ENCODE measurements at regions not wholly inside any gene's neighbourhood (a gene's known extent, or its start where the extent isn't known, plus 50 kb on each side); places are given as distances from the start of the nearest gene placed in this dataset.
"Not testable (repeated sequence)": the region's sequence is repeated elsewhere in the genome, so short reads cannot be mapped to it uniquely, and the experiment has no call there.

DNA sequence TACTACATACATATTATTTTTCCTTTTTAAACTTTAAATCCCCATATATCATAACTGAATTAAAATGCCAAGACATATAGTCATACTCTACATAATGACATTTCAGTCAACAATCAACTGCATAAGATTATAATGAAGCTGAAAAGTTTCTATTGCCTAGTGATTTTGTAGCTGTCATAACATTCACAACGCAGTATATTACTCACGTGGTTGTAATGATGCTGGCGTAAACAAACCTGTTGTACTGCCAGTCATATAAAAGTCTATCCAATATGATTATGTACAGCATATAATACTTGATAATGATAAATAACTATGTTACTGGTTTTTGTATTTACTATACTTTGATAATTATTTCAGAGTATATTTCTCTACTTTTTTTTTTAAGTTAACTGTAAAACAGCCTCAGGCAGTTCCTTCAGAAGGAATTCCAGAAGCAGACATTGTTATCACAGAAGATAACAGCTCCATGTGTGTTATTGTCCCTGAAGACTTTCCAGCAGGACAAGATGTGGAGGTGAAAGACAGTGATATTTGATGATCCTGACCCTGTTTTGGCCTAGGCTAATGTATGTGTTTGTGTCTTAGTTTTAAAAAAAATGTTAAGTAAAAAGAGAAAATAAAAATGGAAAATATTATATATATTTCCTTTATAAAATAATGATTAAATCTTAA lies 443.4 kb upstream of the UBE2E2 start:
- no peak for DNase-seq (ENCODE audit: low spot score)

DNA sequence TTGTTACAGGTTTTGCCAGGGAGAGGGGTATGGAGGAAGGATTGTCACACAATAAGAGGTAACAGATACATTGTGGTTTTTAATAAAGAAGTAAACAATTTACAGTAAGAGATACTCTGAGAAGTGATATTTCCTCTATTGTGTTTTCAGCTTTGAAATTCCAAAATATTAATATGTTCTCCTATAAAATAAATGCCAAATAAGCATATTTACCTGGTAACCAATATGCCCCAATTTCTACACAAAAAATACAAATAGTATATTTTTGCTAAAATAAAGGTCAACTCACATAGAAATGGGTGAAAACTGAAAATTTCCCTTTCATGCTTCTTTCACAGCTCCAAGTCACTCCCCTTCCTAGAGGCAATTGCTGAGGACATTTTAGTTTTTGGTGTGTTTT lies 437.4 kb upstream of the UBE2E2 start:
- no peak for DNase-seq (ENCODE audit: low spot score)

DNA sequence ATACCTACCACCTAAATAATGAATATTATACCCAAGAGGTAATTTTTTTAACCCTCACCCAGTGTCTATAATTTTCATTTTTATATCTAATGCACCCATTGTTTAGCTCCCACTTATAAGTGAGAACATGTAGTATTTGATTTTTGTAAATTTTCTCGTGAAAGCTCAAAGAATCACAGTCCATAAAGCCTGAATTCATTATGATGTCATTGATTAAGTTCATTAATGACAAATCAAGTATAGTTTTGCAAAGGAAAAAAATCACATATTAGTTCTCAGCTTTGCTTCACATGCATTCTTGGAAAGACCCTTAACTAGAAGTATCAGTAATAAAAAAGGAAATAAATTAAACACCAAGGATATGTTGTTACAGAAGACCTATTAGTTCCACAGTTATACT lies 425.3 kb upstream of the UBE2E2 start:
- DNase-seq (ENCODE audit: low spot score): no peak

DNA sequence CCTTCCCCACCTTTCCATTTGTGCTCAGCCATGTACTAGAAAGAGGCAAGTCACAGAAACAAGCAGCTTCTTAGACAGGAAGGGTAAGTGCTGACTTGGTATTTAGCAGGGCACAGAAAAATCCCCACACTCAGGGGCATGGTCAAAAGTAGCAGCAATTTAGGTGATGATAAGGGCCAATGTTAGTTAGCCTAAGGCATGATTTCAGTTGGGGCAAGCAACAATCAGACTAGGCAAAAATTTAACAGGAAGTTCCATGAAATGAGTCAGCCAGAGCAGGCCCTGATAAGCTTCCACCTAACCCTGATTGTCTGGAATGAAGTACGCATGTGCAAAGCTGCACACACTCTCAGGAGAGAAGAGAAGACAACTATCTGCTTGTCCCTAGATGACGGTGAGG lies 423.4 kb upstream of the UBE2E2 start:
- DNase-seq (ENCODE audit: low spot score): no peak

DNA sequence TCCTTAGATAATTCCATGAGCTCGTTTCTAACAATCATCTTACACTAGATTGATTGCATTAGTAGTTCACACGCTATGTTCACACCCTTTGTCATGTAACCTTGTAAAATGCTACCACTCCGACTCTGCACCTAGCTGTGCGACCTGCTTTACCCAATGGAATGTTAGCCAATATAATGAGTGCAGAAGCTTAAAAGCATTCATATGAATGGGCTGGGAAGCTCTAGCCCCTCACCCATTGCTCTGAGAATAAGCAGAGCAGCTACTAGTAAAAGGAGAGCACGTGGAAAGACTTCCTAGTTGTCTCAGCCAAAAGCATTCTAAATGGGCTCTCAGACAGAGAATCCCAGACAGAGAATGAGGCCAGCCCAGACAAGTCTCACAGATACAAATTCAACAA lies 410.6 kb upstream of the UBE2E2 start:
- DNase-seq (ENCODE audit: low spot score): no peak

DNA sequence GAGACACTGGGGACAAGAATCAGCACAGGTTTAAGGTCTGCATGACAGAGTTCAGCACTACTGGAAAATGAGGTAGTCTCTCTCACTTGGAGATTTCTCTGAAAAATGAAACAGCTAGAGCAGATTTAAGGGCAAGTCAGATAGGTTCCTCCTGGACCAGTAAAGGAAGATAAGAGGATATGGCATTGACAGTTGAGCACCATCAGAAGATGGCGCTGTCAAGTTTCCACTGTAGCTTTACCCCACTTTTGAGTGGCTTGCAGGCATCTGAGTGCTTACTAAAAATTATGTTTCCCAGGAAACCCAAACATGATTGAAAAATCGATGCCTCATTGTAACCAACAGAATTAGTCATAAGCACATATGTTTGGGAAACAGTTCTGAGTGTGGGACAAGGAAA lies 407.2 kb upstream of the UBE2E2 start:
- DNase-seq (ENCODE audit: low spot score): no peak

DNA sequence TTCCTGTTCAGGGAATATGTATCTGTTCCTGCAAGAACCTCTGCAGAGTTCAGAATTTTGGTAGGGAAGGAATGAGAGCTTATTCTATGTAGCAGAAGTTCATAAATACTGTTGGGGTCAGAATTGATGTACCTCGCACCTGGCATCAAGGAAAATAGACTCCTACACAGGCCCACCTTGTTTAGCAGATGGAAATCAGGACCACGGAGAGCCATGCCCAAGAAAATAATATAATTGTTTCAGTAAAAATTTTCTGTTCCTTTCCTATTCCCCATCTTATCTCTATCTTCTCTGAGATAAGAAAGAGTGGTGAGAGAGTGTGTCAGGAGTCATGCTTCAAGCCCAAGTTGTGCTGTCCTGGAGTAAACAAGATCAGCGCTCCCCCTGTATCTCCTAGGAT lies 404.7 kb upstream of the UBE2E2 start:
- DNase-seq (ENCODE audit: low spot score): no peak

DNA sequence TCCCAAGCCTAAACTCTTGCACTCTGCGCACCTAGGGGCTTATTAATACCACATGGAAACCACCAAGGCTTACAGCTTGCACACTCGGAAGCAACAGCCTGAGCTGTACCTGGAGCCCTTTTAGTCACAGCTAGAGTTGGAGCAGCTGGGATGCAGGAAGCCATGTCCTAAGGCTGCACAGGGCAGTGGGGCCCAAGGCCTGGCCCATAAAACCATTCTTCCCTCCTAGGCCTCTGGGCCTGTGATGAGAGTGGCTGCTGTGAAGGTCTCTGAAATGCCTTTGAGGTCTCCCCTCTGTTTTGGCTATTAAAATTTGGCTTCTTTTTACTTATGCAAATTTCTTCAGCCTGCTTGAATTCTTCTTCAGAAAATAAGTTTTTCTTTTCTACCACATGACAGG lies 383.9 kb upstream of the UBE2E2 start:
- DNase-seq (ENCODE audit: low spot score): no peak

DNA sequence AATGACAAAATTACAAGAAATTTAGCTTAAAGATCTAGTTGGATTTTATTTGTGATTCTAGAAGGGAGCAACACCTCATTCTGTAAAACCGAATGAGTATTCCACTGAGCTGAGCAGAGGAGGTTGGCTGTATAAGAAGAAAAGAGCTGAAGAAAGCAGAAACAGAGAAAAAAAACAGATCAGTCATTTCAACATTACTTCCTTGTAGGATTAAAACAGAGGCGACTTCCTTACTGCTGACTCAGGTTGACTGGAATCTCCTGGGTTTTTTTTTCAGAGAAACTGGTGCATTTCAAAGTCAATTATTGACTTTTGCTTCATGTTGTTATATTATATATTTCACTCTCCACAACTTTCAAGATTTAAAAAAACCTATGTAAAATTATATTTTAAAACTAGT lies 368.1 kb upstream of the UBE2E2 start:
- no peak for DNase-seq (ENCODE audit: low spot score)

DNA sequence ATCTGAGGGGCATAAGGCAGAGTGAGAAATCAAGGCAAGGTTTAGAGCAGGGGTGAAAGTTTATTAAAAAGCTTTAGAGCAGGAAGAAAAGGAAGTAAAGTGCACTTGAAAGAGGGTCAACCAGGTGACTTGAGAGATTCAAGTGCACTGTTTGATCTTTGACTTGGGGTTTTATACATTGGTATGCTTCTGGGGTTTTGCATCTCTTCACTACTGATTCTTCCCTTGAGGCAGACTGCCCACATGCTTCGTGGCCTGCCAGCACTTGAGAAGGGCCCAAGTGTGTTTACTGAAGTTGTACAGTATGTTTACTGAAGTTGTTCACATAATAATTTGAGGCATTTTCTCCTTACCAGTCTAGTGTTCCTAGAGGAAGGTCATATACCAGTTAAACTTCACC lies 367.0 kb upstream of the UBE2E2 start:
- DNase-seq (ENCODE audit: low spot score): no peak

DNA sequence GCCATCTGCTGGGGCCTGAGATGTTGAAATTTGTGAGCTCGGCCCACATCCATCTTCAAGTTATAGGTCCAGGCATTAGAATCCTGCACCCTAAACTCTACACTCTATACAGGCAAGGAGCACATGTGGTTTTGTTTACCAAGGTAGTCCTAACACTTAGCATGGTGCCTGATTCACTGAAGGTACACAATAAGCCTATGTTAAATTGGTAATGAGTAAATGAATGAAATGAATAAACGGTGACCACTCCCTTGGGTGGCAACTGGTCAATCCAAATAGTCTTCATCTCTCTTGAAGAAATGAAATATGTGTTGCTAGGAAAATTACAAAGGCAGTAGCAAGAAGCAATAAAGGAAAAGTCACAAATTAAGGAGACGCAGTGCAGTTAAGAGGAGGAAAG lies 359.3 kb upstream of the UBE2E2 start:
- no peak for DNase-seq (ENCODE audit: low spot score)

DNA sequence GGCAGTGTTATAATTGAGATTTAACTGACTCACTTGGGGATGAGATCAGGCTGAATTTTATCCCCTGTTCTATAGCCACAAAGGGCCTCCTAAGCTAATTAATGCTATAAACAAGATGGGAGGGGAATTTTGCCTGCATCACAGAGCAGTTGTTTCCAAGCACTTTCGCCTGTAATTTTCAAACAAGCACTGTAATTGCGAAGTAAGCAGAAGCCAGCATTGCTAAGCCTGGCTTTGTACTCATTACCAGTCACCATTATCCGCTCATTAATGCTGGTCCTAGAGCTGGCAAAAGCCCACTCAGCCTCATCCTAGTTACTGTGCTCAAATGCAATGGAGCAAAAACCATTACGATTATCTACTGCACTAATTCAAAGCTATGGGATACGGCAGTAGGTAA lies 356.6 kb upstream of the UBE2E2 start:
- no peak for DNase-seq (ENCODE audit: low spot score)

DNA sequence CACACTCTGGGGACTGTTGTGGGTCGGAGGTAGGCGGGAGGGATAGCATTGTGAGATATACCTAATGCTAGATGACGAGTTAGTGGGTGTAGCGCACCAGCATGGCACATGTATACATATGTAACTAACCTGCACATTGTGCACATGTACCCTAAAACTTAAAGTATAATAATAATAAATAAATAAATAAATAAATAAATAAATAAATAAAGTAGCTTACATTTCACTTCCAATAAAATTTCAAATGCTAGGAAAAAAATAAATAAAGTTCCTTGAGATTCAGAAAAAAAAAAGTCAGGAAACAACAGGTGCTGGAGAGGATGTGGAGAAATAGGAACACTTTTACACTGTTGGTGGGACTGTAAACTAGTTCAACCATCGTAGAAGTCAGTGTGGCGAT lies 353.5 kb upstream of the UBE2E2 start:
- DNase-seq (ENCODE audit: low spot score): not testable (repeated sequence)

DNA sequence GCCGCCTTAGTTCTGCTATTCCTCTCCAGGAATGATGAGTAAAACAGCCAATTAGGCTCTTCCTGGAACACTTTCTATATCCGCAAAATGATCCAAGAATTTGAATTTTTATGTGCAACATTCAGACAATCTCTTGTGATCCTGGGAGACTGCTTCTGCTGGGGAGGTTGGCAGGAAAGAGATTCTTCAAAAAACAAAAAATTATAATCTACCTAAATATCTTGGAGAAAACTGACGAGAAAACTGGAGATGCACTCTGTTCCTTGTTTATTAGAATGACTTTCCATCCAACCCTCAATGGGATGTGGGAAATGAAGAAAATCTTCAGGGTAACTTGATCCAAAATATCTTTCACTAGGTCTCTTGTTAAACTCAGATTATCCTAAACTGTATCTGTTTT lies 346.3 kb upstream of the UBE2E2 start:
- no peak for DNase-seq (ENCODE audit: low spot score)

DNA sequence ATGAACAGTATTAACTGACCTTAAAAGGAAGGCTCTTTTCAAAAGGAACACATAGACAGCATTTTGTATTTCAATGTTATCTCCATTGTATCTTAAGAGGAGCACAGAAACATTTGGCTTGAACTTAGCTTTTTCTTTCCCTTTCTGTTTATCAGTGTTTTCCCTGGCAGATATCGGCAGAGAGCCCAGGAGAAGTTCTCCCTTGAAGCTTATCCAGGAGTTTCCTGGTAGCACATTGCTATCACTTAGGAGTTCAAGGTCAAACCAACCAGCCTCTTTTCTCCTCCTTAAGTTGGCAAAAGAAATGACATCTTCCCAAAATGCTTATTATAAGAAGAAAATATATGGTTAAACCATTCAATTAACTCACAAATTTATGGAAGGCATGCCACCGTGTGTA lies 344.6 kb upstream of the UBE2E2 start:
- DNase-seq (ENCODE audit: low spot score): no peak

DNA sequence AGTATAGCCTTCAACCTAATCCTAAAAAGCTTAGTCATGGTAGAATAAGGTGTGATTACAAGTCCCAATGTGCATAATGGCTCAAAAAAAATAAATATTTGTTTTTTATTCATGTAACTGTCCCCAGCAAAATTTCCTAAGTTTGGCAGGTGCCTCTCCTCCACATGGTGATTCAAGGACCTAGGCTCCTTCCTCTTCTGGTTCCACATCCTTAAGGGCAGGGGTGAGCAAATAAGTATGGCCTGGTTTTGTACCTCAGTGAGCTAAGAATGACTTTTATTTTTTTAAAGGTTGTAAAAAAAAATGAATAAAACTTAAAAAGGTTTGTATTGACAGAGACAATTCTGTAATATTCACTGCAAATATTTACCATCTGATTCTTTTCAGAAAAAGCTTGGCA lies 343.5 kb upstream of the UBE2E2 start:
- no peak for DNase-seq (ENCODE audit: low spot score)

DNA sequence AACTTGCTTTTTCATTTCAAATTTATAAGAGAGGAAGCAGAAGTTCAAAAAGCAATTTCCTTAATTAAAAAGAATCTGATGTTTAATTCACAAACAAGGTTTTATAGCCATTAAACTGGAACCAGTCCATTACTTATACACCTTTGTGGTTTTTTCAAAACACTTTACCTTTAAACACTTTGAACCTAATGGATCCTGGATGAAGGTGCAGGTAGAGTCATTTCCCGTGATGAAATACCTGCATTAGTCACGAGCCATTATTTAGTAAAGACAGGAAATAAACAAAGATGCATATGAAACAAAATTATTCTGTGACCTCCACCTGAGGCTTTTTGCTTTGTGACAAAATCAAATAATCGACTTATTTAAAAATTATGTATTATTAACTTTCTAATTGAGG lies 341.7 kb upstream of the UBE2E2 start:
- no peak for DNase-seq (ENCODE audit: low spot score)

DNA sequence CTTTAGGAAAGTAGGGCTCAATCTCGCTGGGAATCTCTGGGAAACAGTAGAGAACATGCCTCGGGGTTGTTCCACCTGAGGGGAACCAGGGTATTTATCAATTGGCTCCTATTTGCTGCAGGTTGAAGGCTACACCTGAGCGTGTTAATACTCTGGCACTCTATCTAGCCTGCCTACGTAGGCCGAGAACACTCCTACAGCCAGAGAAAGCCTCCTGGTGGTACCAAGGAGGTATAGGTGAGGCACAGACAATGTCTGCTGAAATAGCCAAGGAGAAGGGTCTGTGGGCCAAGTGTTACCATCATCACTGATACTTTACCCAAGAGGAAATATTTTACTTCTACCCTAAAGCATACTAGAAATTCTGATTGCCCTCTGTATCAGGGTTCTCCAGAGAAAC lies 341.0 kb upstream of the UBE2E2 start:
- no peak for DNase-seq (ENCODE audit: low spot score)

DNA sequence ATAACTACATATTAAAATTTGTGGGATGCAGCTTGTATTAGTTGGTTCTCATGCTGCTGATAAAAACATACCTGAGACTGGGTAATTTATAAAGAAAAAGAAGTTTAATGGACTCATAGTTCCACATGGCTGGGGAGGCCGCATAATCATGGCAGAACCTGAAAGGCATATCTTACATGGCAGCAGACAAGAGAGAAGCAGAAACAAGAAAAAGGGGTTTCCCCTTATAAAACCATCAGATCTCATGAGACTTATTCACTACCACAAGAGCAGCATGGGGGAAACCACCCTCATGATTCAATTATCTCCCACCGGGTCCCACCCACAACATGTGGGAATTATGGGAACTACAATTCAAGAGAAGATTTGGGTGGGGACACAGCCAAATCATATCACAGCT lies 320.3 kb upstream of the UBE2E2 start:
- not testable (repeated sequence) for DNase-seq (ENCODE audit: low spot score)

DNA sequence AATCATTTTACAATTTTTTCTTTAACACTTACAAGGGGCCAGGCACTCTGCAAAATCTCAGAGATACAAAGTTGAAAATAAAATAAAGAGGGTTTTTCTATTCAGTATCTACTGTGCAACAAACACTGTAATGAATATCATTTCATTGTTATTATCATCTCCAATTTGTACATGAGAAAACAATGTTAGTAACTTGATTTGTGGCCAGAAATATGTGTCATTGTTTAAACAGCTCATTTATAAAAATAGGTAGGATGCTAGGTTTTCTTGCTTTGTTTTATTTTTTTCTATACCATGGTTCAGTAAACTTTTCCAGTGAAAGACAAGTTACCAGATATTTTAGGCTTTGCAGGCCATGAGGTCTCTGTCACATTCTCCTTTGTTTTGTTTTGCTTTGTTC lies 318.1 kb upstream of the UBE2E2 start:
- no peak for DNase-seq (ENCODE audit: low spot score)

DNA sequence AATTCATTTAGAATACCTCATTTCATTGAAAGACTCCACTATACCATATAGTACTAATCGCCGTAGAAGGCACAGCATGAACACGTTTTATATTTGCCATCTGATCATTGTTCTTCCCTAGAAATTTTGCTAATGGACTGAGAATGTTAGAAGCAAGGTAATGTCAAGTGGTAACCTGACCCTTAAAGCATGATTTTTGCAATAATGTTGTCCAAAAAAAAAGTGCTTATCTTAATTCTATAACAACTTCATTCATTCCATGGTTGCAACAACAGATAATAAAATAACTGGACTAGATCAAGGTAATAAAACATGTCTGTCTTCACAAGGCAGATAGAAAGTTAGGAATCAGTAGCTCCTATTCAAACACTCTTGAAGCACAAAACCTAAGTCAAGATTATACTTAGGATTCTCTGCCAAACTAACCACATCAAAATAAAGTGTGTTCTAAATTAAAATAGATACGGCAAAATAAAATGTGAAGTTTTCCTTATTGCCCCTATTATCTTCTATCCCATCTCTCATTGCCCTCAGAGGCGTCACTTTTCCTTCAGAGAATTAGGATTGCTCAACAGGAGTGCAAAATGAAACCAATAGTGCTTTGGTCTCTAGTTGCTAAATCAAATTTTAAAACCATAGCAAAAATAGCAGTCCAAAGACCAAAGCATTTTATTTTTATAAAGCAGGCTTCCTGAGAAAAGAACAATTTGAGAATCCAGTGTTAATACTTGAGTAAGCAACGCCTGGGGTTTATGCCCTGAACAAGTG lies 317.4 kb upstream of the UBE2E2 start:
- no peak for DNase-seq (ENCODE audit: low spot score)

DNA sequence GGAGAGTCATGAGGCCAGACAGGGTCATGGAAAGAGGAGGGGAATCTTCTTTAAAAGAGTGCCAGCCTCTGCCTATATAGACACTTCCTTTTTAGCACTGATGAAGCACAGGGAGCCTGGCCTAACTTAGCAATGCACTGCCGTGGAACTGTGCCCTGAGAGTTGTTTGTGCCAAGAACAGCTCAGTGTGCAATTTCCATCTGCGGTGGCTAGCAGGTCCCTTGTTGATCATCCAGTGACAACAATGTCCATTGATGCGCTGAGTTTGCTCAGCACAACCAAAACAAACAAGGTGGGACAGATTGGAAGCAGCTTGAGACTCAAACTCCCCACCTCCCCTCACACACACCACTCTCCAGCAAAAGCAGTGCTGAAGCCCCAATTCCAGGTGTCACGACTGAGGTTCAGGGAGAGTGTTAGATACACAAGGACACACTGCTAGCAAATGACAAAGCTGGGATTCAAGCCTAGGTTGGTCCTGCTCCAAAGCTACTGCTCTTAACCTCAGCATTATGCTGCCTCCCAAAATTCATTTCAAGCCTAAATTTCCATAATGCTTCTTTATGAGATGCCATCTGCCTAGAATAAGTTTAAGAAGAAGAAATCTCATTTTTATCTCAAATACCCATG lies 316.6 kb upstream of the UBE2E2 start:
- peak; percentile 46 for DNase-seq (ENCODE audit: low spot score)

DNA sequence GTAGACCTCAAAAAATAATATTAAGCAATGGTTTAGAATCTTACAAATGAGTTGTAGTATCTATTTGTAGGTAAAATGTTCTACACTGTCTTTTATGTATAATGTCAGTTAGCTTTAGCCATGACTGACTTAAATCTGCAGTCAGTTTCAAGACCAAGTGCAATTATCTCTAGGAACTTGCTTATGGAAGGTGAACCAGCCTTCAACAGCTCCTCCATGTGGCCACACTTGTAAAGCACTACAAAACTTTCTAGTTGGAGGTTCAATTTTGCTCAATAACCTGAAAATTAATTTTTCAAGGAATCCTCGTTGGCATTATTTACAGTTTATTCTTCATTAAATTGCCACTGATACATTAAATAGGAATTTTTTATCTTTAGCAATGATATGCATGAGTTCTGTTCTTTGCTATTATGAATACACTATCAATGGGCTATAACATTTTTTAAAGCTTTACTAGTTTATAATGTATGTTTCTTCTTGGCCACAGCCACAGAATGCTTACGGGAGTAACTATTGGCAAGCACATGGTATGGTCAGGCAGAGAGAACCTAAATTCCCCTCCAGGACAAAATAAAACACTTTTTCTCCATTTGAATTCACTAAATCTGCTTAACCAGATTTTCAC lies 315.3 kb upstream of the UBE2E2 start:
- DNase-seq (ENCODE audit: low spot score): no peak
